ENCODE measurements at regions not wholly inside any gene's neighbourhood (a gene's known extent, or its start where the extent isn't known, plus 50 kb on each side); places are given as distances from the start of the nearest gene placed in this dataset.

DNA sequence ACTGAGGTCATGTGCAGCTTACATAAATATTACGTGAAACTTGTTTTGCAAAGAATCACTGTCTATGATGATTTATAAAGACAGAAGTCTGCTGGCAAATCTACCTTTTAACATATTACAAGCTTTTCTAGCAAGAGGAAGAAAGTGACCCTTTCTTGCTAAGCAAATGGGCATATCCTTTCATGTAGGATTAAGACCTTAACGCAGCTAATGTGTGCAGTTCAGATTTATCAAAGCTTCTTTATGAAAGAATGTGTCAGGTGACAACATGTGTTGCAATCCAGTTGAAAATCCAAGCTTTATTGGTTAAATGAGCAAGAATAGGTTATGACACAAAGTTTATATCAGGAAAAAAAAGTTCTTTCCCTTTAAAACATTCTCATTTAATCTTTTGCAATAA lies 115.6 kb upstream of the NBEA start:
- no peak overlapping the region for H3K4me3 ChIP-seq (ENCODE audit: low read length)
- DNase-seq (ENCODE audit: low read depth) = no peak
- no peak for TF ChIP-seq CTCF (conservative IDR thresholded peaks at IDR 0.05; ENCODE audit: low read length)

GRCh38 chr13:34833562-34834182 lies 108.4 kb upstream of the NBEA start:
- TF ChIP-seq CTCF (conservative IDR thresholded peaks at IDR 0.05; ENCODE audit: low read length) = peak; percentile 12; the same call in 1 of the 2 replicates
- H3K4me3 ChIP-seq (ENCODE audit: low read length) = no peak overlapping the region
- peak; percentile 20 for DNase-seq (ENCODE audit: low read depth)

- DNase-seq (ENCODE audit: low read depth) = no peak
- TF ChIP-seq CTCF (conservative IDR thresholded peaks at IDR 0.05; ENCODE audit: low read length) = no peak
These were observed 99.6 kb upstream of the NBEA start for GRCh38 chr13:34842466-34842865.

DNA sequence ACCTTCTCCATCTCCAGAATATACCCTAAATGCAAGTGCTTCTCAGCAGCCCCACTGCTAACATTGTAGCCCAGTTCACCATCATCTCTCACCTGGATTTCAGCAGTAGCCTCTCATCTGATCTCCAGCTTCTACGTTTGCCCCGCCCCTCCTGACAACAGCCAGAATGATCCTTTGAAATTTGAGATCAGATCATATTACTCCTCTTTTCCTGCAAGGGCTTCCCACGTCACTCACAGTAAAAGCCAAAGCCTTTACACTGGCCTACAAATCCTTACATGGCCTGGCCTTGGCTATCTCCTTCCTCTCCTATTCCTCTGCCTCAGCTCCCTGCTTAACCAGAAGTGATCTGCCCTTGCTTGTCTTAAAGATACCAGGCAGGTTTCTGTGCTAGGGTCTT lies 94.3 kb upstream of the NBEA start:
- no peak for TF ChIP-seq CTCF (conservative IDR thresholded peaks at IDR 0.05; ENCODE audit: low read length)
- no peak for DNase-seq (ENCODE audit: low read depth)

More at GRCh38 chr13:34842466-34842865, 99.6 kb upstream of the NBEA start:
- H3K4me3 ChIP-seq (ENCODE audit: low read length) = no peak overlapping the region

GRCh38 chr13:34849406-34849805 lies 92.7 kb upstream of the NBEA start:
- no peak for TF ChIP-seq CTCF (conservative IDR thresholded peaks at IDR 0.05; ENCODE audit: low read length)
- no peak overlapping the region for H3K4me3 ChIP-seq (ENCODE audit: low read length)
- no peak for DNase-seq (ENCODE audit: low read depth)

More for the DNA sequence above, 94.3 kb upstream of the NBEA start:
- H3K4me3 ChIP-seq (ENCODE audit: low read length) = no peak overlapping the region

GRCh38 chr13:34853161-34853560 lies 88.9 kb upstream of the NBEA start:
- H3K4me3 ChIP-seq (ENCODE audit: low read length) = no peak overlapping the region
- DNase-seq (ENCODE audit: low read depth) = no peak
- no peak for TF ChIP-seq CTCF (conservative IDR thresholded peaks at IDR 0.05; ENCODE audit: low read length)

DNA sequence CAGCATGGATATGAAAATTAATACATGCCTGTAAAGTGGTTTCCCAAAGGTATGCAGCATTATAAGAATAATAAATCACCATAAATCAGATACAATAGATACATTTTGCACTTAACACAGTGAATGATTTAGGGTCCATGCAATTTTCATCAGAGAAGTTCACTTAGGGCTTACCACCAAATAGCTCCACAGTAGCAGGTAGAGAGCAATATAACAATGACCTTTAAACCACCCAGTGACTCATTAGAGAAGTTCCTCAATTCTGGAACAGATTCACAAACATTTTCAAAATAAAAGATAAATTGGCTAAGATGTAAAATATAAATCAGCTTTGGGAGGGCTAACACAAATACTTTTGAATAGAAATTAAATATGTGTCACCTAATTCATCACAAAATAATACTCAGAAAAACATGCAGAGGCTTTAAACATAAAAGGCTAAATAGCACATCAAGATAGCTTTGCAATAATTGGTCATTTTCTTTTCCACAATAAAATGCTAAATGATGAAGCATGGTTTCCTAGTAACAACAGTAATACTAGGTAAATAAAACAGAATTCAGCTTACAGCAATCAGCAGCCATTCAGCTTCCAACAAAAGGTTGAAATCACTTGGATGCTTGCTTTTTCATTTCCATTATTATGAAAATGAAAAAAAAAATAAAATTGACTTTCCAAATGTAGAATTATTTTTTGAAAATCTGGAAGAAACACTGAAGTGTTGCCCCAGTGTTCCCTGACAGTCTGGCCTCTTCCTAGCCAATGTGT lies 84.3 kb upstream of the NBEA start:
- H3K4me3 ChIP-seq (ENCODE audit: low read length) = no peak overlapping the region
- peak; percentile 3 for DNase-seq (ENCODE audit: low read depth)
- TF ChIP-seq CTCF (conservative IDR thresholded peaks at IDR 0.05; ENCODE audit: low read length) = no peak

Measured in AG10803 (cell line).